ENCODE measurements at regions not wholly inside any gene's neighbourhood (a gene's known extent, or its start where the extent isn't known, plus 50 kb on each side); places are given as distances from the start of the nearest gene placed in this dataset.

GRCh38 chr4:103324811-103325210 is 126.7 kb upstream of the CENPE start:
- Histone ChIP-seq H3K27me3 (ENCODE audit: insufficient read depth, low read length) (no peaks in the 10 kb centered on the region), H2AFZ (ENCODE audit: low read length) (no peak overlapping the region), H3F3A (ENCODE audit: insufficient read depth, low read length) (no peaks in the 10 kb centered on the region), H3K36me3 (ENCODE audit: insufficient read depth, low read length) (no peaks in the 10 kb centered on the region), H3K27ac (ENCODE audit: low read depth, low read length, poor library complexity, severe bottlenecking) (no peak overlapping the region), H4K20me1 (ENCODE audit: insufficient read depth, low read length) (no peaks in the 10 kb centered on the region), H3K4me3 (ENCODE audit: low read depth, low read length, poor library complexity, severe bottlenecking) (no peak overlapping the region), H3K9me3 (ENCODE audit: low read length) (no peaks in the 10 kb centered on the region), H3K79me2 (ENCODE audit: insufficient read depth, low read length) (no peaks in the 10 kb centered on the region), H3K4me2 (ENCODE audit: low read length) (no peak overlapping the region), H3K4me1 (ENCODE audit: insufficient read depth, low read length, severe bottlenecking) (no peaks in the 10 kb centered on the region), H3K9ac (ENCODE audit: low read length) (no peak overlapping the region), H3K9me2 (ENCODE audit: low read depth, low read length) (no peaks in the 10 kb centered on the region)
- TF ChIP-seq CTCF (IDR thresholded peaks at IDR 0.05; ENCODE audit: low read length) (no peak), EZH2 (IDR thresholded peaks at IDR 0.05; ENCODE audit: borderline replicate concordance, low read length) (no peak)

GRCh38 chr4:103318327-103318726 is 120.2 kb upstream of the CENPE start:
- no peaks in the 10 kb centered on the region for H3K9me3 ChIP-seq (ENCODE audit: low read length)

GRCh38 chr4:103308248-103308561 is 110.1 kb upstream of the CENPE start:
- no peaks in the 10 kb centered on the region for H3F3A ChIP-seq (ENCODE audit: insufficient read depth, low read length)
- no peak for TF ChIP-seq EZH2 (IDR thresholded peaks at IDR 0.05; ENCODE audit: borderline replicate concordance, low read length)

More at GRCh38 chr4:103318327-103318726, 120.2 kb upstream of the CENPE start:
- no peaks in the 10 kb centered on the region for H3F3A ChIP-seq (ENCODE audit: insufficient read depth, low read length)
- H2AFZ ChIP-seq (ENCODE audit: low read length): no peak overlapping the region
- H3K36me3 ChIP-seq (ENCODE audit: insufficient read depth, low read length): no peaks in the 10 kb centered on the region
- TF ChIP-seq CTCF (IDR thresholded peaks at IDR 0.05; ENCODE audit: low read length) (no peak), EZH2 (IDR thresholded peaks at IDR 0.05; ENCODE audit: borderline replicate concordance, low read length) (no peak)
- no peak overlapping the region for H3K27ac ChIP-seq (ENCODE audit: low read depth, low read length, poor library complexity, severe bottlenecking)
- H3K27me3 ChIP-seq (ENCODE audit: insufficient read depth, low read length): no peaks in the 10 kb centered on the region
- H3K4me2 ChIP-seq (ENCODE audit: low read length): no peak overlapping the region
- no peaks in the 10 kb centered on the region for H3K4me1 ChIP-seq (ENCODE audit: insufficient read depth, low read length, severe bottlenecking)
- H3K9ac ChIP-seq (ENCODE audit: low read length): no peak overlapping the region
- no peaks in the 10 kb centered on the region for H3K9me2 ChIP-seq (ENCODE audit: low read depth, low read length)
- no peaks in the 10 kb centered on the region for H4K20me1 ChIP-seq (ENCODE audit: insufficient read depth, low read length)
- no peak overlapping the region for H3K4me3 ChIP-seq (ENCODE audit: low read depth, low read length, poor library complexity, severe bottlenecking)
- H3K79me2 ChIP-seq (ENCODE audit: insufficient read depth, low read length): no peaks in the 10 kb centered on the region

GRCh38 chr4:103307453-103308247 is 109.5 kb upstream of the CENPE start:
- H3K79me2 ChIP-seq (ENCODE audit: insufficient read depth, low read length): no peaks in the 10 kb centered on the region
- H4K20me1 ChIP-seq (ENCODE audit: insufficient read depth, low read length): no peaks in the 10 kb centered on the region
- no peak overlapping the region for H3K9ac ChIP-seq (ENCODE audit: low read length)
- H2AFZ ChIP-seq (ENCODE audit: low read length): no peak overlapping the region
- H3K4me3 ChIP-seq (ENCODE audit: low read depth, low read length, poor library complexity, severe bottlenecking): no peak overlapping the region
- no peaks in the 10 kb centered on the region for H3K27me3 ChIP-seq (ENCODE audit: insufficient read depth, low read length)
- no peak overlapping the region for H3K4me2 ChIP-seq (ENCODE audit: low read length)
- no peak overlapping the region for H3K27ac ChIP-seq (ENCODE audit: low read depth, low read length, poor library complexity, severe bottlenecking)
- no peaks in the 10 kb centered on the region for H3K9me2 ChIP-seq (ENCODE audit: low read depth, low read length)
- no peaks in the 10 kb centered on the region for H3K4me1 ChIP-seq (ENCODE audit: insufficient read depth, low read length, severe bottlenecking)
- H3F3A ChIP-seq (ENCODE audit: insufficient read depth, low read length): no peaks in the 10 kb centered on the region
- no peaks in the 10 kb centered on the region for H3K9me3 ChIP-seq (ENCODE audit: low read length)
- H3K36me3 ChIP-seq (ENCODE audit: insufficient read depth, low read length): no peaks in the 10 kb centered on the region
- TF ChIP-seq CTCF (IDR thresholded peaks at IDR 0.05; ENCODE audit: low read length) (no peak), EZH2 (IDR thresholded peaks at IDR 0.05; ENCODE audit: borderline replicate concordance, low read length) (no peak)

More at GRCh38 chr4:103308248-103308561, 110.1 kb upstream of the CENPE start:
- H2AFZ ChIP-seq (ENCODE audit: low read length): no peak overlapping the region
- no peaks in the 10 kb centered on the region for H3K27me3 ChIP-seq (ENCODE audit: insufficient read depth, low read length)
- no peaks in the 10 kb centered on the region for H4K20me1 ChIP-seq (ENCODE audit: insufficient read depth, low read length)
- H3K79me2 ChIP-seq (ENCODE audit: insufficient read depth, low read length): no peaks in the 10 kb centered on the region
- H3K4me1 ChIP-seq (ENCODE audit: insufficient read depth, low read length, severe bottlenecking): no peaks in the 10 kb centered on the region
- H3K4me3 ChIP-seq (ENCODE audit: low read depth, low read length, poor library complexity, severe bottlenecking): no peak overlapping the region
- no peak overlapping the region for H3K9ac ChIP-seq (ENCODE audit: low read length)
- H3K36me3 ChIP-seq (ENCODE audit: insufficient read depth, low read length): no peaks in the 10 kb centered on the region
- H3K9me3 ChIP-seq (ENCODE audit: low read length): no peaks in the 10 kb centered on the region
- H3K4me2 ChIP-seq (ENCODE audit: low read length): no peak overlapping the region
- H3K27ac ChIP-seq (ENCODE audit: low read depth, low read length, poor library complexity, severe bottlenecking): no peak overlapping the region
- H3K9me2 ChIP-seq (ENCODE audit: low read depth, low read length): no peaks in the 10 kb centered on the region

Measured in OCI-LY1 (cell line).